Fibroblast of lung (primary cell): ENCODE measurements at regions not wholly inside any gene's neighbourhood (a gene's known extent, or its start where the extent isn't known, plus 50 kb on each side); places are given as distances from the start of the nearest gene placed in this dataset.

Experiments used
- EZH2 ChIP-seq: IDR thresholded peaks from 2 replicates; pipeline ENCODE4 v1.5.1; 2012; ENCODE audit warnings: low read length, control low read depth, mild to moderate bottlenecking; ENCODE audit errors: missing control alignments
- TF ChIP-seq, protein P1 (sequence below), 2 donors: IDR thresholded peaks in 1 of 2; conservative IDR thresholded peaks in 1 of 2; 1 replicate in 1 of 2; 2 replicates in 1 of 2; pipeline ENCODE4 v1.5.1; 2011 to 2012; ENCODE audit warnings: low read length in 2 of 2, control low read depth in 1 of 2, inconsistent platforms in 1 of 2, low read depth in 1 of 2, mild to moderate bottlenecking in 1 of 2

DNA sequence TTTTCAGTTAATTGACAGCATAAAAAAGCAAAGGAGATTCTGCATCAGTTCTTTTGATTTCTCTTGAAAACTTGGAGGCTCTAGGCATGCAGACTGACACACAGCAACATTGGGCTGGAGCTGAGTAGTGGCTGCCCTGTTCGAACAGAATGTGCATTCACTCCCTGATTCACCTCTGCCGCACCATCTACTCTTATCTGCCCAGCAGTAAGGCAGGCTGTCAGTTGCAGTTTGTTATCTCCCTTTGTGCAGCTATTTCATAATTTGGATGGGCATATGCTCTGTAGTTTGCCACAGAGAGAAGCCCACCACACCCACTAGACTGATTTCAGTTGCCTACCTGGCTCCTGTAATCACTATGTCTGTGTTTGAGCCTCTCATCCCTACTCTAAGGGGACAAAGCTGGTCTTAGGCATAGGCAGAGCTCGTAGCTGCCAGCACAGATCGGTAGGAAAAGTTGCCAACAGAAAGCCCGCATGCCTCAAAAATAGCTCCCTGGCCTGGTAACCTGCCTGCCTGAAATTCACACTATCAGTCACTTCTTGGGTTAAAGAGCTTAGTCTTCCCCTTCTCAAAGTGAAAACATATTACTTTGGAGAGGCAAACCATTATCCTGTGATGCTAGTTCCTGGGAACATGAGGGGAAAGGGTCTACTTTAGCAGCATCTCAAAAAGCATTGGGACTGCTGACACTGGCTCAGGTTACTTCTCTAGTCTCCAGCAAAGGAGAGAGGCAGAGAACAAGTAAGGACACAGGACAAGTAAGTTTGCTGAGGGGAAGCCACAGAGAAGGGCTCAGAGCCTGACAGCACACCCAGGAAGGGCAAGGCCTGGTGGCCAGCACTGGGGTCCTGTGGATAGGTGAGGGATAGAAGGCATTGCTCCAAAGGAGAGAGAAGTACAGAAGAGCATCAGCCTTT lies 75.9 kb upstream of the TMEM164 start:
- TF ChIP-seq, protein P1, sequence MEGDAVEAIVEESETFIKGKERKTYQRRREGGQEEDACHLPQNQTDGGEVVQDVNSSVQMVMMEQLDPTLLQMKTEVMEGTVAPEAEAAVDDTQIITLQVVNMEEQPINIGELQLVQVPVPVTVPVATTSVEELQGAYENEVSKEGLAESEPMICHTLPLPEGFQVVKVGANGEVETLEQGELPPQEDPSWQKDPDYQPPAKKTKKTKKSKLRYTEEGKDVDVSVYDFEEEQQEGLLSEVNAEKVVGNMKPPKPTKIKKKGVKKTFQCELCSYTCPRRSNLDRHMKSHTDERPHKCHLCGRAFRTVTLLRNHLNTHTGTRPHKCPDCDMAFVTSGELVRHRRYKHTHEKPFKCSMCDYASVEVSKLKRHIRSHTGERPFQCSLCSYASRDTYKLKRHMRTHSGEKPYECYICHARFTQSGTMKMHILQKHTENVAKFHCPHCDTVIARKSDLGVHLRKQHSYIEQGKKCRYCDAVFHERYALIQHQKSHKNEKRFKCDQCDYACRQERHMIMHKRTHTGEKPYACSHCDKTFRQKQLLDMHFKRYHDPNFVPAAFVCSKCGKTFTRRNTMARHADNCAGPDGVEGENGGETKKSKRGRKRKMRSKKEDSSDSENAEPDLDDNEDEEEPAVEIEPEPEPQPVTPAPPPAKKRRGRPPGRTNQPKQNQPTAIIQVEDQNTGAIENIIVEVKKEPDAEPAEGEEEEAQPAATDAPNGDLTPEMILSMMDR (conservative IDR thresholded peaks at IDR 0.05 in 1 of 2, IDR thresholded peaks at IDR 0.05 in 1 of 2; ENCODE audit: low read depth in 1 of 2, low read length in 2 of 2): no peak
- no peak for TF ChIP-seq EZH2
